Activated CD4-positive, alpha-beta T cell treated with anti-CD3 and anti-CD28 coated beads, Interleukin-2, Interleukin-6, amounts not matched to agents 100 ng/mL and 50 ng/mL, durations not matched to agents 16 hours and 8 hours (primary cell): ENCODE measurements at regions not wholly inside any gene's neighbourhood (a gene's known extent, or its start where the extent isn't known, plus 50 kb on each side); places are given as distances from the start of the nearest gene placed in this dataset.
"Not testable (repeated sequence)": the region's sequence is repeated elsewhere in the genome, so short reads cannot be mapped to it uniquely, and the experiment has no call there.

ENCODE experiments used
- DNase-seq: peaks from one replicate; pipeline ENCODE4 v3.0.0-alpha.2; 2020

DNA sequence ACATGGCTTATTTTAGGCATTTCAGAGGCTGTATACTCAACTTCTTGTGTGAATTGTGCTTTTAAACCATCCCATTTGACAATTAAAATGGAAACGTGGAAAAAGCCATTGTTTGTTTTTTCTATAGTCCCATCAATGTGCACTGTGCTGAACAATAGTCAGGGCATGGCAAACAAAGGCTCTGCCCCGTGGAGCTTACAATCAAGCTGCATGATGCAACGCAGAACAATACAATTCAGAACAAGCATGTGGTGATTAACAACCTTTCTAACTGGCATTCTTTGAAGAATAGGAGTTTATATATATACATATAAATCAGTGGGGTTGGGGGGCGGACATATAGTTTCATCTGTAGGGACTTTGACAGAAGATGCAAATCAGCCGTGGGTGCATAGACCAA, 2125.4 kb upstream of the WWC1 start:
- no peak for DNase-seq

DNA sequence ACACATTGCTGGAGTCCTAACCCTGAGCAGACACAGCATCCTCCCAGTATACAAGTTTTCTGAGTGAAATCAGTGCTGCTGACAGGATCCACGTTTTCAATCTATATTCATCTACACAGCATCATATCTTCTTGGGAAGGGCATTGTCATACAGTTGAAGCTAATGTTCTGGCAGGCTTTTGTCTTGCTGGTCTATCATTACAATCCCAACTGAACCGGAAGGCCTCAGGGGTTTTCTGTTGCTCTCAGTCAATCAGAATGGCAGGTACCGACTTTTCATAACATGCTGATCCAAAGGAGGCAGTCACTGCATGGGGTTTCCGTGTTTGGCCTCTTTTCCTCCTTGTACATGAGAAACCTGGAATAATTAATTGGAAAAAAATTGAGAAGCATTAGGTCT, 2118.8 kb upstream of the WWC1 start:
- DNase-seq = no peak

DNA sequence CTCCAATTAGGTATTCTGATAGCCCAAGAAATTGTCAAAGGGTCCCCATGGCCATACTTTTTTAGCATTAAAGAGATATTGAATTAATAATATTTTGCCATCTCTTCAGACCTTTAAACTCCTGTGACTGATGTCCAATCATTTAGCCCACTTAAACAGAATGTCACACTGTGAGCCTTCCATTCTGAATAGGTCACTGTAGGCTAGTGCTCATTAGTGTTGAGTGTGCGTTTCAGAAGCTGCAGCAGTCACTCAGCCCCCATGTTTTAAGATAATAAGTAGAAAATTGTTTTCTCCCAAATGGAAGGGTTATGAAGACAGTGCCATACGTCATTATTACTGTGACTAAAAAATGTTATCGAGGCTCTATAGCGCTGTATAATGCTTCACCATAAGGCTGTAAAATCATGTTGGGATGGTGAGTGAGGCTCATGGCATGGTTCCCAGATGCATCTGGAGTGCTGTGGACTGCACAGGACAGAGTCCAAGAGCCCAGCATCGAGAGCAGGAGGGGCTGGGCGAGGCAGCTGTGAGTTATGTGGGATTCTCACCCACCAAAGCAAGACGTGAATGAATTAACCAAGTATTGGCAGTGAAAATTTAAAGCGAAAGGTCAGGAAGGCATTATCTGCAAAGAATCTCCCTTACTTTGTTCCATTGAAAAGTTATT, 2112.9 kb upstream of the WWC1 start:
- no peak for DNase-seq

DNA sequence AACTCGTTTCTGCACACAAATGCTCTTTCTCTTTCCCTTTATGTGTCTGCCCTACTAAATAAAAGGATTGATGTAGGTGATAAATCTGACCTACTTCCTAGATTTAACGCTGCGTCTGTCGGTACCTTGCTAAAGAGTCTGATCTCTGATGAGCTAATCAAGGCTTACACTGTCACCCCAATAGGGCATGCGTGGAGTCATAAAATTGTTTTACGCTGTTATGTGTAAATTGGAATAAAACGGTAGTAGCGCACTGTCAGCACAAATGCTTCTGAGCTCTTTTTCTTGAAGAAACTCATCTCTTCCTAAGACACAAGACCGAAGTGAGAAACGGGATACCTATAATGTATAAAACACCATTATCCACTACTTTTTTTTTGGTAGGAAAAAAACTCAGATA, 2106.3 kb upstream of the WWC1 start:
- DNase-seq = no peak

DNA sequence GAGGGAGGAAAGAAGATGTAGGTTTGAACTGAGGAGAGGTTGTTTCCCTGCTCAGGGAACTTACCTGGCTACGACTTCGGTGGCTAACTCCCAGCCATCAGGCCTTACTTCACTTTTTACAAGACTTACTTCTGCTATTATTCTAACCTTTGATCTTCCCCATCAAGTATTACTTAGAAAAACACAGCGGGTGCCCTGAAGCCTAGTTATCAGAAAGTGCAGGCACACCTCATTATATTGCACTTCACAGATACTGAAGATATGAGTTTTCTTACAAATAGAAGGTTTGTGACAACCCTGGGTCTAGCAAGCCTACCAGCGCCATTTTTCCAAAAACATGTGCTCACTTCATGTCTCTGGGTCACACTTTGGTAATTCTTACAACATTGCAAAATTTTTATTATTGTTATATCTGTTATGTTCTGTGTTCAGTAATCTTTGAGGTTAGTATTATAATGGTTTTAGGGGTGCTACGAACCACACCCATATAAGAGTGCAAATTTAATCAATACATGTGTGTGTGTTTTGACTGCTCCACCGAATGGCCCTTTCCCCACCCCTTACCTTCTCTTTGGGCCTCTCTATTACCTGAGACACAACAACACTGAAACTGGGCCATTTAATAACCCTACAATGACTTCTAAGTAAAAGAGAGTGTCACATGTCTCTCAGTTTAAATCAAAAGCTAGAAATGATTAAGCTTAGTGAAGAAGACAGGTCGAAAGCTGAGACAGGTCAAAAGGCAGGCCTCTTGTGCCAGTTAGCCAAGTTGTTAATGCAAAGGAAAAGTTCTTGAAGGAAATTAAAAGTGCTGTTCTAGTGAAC, 2102.7 kb upstream of the WWC1 start:
- DNase-seq = no peak

DNA sequence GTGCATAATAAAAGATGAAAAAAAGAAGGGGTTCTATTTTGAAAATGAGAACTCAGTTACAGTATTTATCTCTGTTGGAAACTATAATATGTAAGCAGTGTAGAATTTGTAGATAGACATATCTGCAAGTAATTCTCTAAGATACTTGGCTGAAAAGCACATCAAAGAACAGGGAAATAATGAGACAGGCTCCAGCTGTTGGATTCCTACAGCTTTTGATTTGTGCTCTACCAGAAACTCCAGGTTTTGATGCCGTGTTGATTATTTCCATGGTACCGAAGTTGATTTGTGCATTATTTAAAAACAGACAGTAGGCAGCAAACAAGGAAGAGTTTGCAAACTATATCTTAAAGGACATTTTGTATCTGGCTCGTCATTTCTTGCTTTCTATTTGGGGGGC, 2098.7 kb upstream of the WWC1 start:
- DNase-seq = no peak

DNA sequence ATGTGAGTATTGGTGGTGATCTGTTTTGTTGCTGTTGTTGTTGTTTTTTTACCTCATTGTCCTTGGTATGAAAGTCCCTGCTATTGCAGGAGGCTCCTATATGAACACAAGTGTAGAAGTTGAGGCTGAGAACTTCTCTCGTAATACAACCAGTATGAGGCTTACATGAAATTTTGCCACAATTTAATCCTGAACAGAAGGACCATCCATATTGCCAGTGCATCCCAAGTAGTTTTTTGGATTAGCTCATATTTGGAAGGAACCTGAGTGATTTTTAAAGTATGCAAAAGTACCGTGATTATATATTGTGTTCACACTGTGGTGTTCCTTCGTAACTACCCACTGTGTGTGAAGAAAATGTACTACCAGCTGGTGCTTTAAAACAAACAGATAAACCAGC, 2095.5 kb upstream of the WWC1 start:
- no peak for DNase-seq

DNA sequence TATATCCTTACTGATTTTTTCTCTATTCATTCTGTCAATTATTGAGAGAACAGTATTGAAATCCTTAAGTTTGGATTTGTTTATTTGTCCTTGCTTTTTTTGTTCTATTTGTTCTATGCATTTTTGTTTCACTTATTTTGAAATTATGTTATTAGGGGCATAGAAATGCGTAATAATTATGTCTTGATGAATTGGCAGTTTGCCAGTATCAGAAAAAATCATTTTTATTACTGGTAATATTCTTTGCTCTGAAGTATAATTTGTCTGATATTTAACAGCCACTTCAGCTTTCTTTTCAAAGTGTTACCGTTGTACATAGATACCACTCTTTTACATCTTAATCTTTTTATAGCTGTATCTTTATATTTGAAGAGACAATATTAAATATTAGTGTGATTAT, 2090.9 kb upstream of the WWC1 start:
- DNase-seq = no peak

DNA sequence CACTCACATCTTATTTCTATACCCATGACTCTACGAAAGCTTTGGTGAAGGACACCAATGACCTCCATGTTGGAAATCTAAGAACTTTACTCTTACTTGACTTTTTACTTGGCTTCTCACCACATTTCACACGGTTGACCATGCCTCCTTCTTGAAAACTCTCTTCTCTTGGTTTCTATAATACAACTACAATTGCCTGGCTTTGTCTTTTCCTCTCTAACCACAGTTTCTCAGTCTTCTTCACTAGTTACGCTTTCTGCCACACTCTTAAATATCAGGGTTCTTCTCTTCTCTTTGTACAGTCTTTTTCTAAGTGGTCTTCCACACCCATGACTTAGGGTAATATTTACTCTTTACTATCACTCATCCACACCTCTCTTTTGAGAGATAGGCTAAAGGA, 2079.8 kb upstream of the WWC1 start:
- no peak for DNase-seq

DNA sequence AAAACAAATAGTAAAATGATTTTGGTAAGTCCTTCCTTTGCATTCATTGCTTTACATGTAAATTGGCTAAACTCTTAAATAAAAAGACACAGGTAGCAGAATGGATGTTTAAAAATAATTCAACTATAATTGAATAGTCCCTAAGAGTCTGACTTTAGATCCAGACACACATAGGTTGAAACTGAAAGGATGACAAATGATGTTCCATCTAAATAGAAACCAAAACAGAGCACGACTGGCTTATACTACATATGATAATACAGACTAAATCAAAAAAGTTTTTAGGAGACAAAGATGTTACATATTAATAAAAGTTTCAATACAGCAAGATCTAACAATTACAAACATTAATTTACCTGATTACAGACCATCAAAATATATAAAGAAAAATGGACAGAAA, 2055.1 kb upstream of the WWC1 start:
- DNase-seq = no peak

DNA sequence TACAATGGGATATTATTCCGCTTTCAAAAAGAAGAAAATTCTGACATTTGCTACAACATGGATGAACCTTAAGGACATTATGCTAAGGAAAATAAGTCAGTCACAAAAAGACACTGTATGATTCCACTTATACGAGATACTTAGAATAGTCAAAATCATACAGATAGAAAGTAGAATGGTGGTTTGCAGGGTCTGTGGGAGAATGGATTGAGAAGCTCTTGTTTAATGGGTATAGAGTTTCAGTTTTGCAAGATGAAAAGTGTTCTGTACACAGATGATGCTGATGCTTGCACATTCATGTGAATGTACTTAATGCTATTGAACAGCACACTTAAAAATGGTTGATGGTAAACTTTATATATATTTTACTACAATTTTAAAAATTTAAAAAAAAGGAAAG, 2050.7 kb upstream of the WWC1 start:
- DNase-seq = no peak

DNA sequence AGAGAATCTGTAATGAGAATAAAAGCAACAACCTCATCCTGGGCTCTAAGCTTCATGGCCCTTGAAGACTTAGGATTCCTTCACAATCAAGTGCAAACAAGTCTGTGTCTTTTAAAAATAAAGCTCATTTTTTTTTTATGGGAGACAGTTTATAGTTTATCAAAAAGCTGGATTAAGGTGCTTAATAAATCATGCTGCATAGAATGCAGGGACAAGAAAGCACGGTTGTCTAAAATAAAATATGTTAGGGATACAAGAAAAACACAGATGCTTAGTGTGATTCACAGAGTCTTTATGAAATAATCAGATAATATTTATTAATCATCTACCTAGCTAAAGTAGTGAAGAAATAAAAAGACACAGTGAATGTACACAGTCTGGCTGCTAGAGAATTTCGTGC, 2045.9 kb upstream of the WWC1 start:
- DNase-seq = no peak

DNA sequence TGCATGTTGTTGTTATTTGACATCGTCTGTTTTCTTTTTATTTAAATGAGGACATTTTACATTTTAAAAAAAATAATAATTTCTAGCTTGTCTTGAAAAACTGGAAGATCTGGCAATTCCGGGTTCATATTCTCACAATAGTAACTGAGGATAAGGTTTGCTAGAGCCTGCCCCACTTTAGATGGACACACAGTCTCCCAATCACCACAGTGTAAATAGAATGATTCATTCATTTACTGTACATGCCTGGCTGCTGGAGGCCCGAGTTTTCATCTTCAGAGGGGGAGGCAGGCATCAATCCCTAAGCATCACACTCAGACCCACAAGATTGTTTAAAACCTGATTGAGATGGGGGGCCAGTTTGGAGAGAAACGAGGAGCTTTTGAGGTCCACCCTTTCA, 2039.7 kb upstream of the WWC1 start:
- DNase-seq = no peak

DNA sequence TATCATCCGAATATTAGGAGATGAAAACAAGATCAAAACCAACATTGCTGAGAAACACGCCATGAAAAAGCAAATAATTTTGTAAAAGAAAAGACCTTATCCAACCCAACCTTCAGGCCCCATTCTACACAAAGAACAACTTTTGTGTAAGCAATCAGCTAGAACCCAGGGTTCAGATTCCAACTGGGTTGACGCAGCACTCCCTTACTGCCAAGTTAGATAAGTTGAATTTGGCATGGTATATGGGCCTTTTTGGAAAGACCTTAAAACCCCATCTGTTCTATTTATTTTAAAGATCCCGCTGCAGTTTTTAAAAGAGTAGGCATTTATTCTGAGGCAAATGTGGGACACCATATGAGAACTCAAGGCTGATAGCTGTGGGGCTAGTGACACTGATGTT, 2033.8 kb upstream of the WWC1 start:
- no peak for DNase-seq

DNA sequence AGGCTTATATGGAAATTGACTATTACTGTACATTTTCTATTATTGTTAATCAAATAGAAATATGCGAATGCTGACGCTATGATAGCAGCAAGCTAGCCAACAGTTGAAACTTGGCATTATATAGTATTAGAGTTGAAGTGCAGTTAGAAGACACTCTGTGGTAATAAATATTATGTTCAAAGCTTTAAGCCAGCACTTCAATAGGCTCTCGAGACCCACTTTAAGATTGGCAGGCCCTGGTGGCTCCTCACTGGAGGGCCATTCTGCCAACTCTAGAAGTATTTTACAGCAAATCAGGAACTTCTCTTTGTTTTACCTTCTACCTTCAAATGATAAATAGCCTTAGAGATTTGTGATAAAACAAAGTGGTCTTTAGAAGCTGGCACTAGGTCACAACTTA, 2029.0 kb upstream of the WWC1 start:
- DNase-seq = no peak

DNA sequence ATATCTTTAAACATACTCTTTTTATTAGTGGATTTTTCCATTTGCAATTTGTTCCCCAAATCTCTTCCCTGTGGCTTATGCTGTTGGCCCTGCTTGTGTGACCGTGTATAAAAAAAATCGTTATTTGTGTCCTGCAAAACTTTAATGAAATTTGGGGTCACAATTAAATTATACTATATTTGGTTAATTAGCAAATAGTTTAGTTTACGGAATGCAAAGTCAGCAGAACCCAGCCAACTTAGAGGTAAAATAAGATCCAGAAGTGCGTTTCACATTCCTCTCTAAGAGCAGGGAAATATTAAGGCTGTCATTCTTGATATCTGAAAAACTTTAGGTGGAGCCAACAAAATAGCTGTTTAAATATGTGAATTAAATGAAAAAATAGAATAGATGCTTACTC, 2023.5 kb upstream of the WWC1 start:
- DNase-seq = no peak

DNA sequence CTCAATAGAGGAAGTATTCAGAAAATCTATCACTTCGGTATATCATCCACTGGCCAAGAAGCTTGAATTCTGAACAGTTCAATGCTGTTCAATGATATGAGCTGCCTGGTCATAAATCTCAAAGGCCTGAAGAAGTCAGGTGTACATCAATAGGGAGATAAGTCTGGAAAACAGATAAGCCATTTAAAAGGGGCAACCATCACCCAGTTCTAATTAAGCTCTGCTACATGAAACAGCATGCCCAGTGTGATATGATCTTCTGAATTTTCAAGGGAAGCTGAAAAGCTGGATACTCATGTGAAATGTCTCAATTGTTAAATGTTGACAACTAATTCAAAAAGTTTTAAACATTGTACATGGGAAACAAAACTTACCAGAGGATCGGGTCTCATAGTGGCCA, 2020.7 kb upstream of the WWC1 start:
- no peak for DNase-seq

DNA sequence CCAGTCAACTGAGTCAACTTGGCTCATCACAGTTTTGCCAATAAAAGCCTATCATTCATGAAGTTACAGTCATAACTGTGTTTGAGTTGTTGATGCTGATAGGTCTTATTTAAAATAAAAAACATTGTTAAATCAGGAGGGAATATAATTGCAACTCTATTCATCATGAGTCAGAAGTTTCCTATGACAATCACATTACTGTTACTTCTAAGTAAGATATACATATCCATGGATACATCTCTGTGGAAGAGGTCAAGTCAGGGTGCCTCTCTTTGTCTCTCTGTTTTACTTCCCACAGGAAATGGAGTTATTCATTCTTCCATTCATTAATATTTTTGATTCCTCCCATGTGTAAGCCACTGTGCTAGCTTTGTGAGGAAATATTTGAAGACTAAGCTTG, 2015.4 kb upstream of the WWC1 start:
- no peak for DNase-seq

DNA sequence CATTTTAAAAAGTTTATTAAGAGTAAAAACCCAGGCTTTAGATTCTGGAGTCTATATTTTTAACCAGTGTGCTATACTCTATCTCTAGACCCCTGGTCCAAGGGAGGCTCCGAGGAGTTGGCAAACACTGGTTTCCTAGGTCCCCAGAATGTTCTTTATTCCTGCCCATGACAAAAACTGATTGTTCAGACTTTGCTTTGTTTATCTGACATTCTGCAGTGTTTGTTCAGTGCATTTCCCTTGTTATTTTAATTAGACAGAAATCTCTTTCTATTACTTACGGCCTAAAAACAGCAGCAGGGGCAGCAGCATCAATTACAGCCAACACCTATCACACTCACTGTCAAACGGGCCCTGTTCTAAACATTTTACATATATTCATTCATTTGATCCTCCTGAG, 2011.6 kb upstream of the WWC1 start:
- no peak for DNase-seq

DNA sequence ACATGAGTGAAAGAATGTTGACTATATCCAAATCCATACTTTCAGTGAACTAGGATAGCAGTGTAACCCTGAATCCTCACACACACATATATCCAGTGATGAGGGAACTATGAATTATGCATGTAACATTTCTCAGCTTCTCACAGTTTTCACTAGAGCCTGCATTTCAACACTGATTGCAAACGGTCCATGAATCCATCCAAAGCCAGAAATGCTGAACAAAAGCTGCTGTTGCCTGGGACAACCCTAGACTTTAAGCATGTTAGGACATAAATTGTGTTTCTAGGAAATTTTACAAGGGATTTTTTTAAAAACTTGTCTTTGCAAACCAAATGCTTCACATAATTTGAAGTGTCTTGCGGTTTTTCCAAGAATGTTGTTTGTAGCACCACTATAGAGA, 2010.0 kb upstream of the WWC1 start:
- DNase-seq = no peak

DNA sequence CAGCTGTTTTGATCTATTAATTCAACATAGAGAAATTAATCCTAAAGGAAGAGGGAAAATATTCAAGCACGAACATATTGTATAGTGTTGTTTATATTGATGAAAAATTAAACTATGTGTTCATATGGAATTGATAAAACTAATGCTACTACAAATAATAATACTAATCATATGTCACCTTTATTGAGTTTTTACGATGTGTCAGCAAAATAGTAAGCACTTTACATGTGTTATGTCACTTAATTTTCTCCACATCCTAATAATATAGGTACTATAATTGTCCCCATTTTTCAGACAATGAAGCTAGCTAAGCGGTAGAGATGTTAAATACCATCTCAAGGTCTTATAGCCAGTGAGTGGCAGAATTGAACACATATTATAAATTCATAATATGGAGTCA, 2008.5 kb upstream of the WWC1 start:
- no peak for DNase-seq

DNA sequence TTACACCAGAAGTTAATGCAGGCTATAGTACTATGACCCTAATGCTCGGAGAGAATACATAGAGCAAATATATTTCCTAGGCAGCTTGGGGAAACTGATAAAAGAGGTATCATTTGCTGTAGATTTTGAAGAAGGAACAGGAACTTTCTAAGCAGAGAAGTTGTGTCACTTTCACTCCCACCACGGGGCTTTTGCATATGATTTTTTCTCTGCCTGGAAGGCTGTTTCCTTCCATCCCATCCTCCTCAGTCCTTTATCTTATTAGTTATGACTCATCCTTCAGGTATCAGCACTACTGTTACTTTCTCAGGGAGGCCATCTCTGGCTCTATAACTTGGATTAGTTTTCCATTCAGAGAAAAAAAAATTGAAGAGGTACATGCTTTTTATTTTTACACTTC, 2006.1 kb upstream of the WWC1 start:
- no peak for DNase-seq

DNA sequence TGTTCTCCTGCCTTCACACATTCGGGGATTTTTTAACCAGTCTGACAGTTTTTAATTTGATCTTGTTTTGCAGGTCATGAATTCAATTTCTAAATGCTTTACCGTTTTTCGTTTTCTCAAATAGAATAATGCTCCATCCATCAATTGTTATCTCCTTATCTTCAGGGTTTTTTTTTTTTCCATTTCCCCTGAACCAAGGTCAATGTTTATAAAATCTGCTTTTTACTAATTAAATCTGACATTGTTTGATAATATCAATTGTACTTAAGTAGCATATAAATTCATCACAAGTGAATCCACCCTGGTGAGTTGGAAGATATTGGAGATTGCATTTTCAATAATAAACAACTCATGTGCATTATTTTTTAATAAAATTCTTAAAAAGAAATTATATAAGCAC, 2004.6 kb upstream of the WWC1 start:
- no peak for DNase-seq

DNA sequence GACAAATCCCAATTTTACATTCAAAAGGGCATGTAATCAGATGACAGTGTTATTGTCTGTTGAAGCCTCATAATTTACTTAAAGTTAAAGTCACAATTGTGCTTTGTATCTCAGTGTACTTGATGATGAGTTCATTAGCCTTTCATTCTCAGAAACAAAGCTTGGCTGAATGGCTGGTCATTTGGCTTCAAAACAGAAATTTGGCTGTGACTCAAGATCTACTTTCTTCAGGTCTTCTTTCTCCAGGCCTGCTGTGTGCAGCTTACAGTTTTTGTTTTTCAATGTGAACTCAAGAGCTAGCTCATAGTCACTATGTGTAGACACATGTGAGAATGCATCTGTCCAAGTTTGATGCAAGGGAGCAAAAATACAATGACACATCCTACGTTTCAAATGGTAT, 2003.6 kb upstream of the WWC1 start:
- DNase-seq = no peak

DNA sequence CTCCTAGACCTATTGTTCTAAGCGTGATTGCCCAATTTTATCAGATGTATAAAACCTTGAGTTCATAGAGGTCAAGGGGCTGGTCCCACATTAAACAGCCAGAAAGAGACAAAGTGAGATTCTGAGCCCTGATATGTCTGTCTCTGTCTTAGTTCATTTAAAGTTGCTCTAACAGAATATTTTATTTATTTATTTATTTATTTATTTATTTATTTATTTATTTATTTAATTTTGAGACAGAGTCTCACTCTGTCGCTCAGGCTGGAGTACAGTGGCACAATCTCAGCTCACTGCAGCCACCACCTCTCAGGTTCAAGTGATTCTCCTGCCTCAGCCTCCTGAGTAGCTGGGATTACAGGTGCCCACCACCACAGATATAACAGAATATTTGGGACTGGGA, 1999.6 kb upstream of the WWC1 start:
- not testable (repeated sequence) for DNase-seq
